Smooth muscle cell (in vitro differentiated cells): ENCODE measurements at regions not wholly inside any gene's neighbourhood (a gene's known extent, or its start where the extent isn't known, plus 50 kb on each side); places are given as distances from the start of the nearest gene placed in this dataset.

Experiments used
- DNase-seq: peaks from one replicate; lab custom pipeline; 2025; ENCODE audit not compliant: unreplicated experiment; lab: John Stamatoyannopoulos, UW
- H2AFZ ChIP-seq: fragments of 200-600 bp; sonication (generic); 2 replicates; pipeline ENCODE4 v1.6.0; 2016; ENCODE audit warnings: antibody characterized with exemption, low read depth, mild to moderate bottlenecking
- H3F3A ChIP-seq: fragments of 200-600 bp; sonication (generic); 2 replicates; pipeline ENCODE4 v1.6.0; 2017; ENCODE audit warnings: antibody characterized with exemption, low read depth
- H3K27ac ChIP-seq: fragments of 200-600 bp; sonication (generic); 2 replicates; pipeline ENCODE4 v1.5.1; 2016; ENCODE audit warnings: low read depth, mild to moderate bottlenecking
- H3K27me3 ChIP-seq: fragments of 200-600 bp; sonication (generic); 2 replicates; pipeline ENCODE4 v1.6.1; 2016; ENCODE audit warnings: low read depth, mild to moderate bottlenecking
- H3K36me3 ChIP-seq: fragments of 200-600 bp; sonication (generic); 2 replicates; pipeline ENCODE4 v1.5.1; 2016; ENCODE audit warnings: low read depth
- H3K4me1 ChIP-seq: fragments of 200-600 bp; sonication (generic); 2 replicates; pipeline ENCODE4 v1.5.1; 2016; ENCODE audit warnings: low read depth
- H3K4me2 ChIP-seq: fragments of 200-600 bp; sonication (generic); 2 replicates; pipeline ENCODE4 v1.6.0; 2016; ENCODE audit warnings: mild to moderate bottlenecking
- H3K4me3 ChIP-seq: fragments of 200-600 bp; sonication (generic); 2 replicates; pipeline ENCODE4 v1.5.1; 2016; ENCODE audit warnings: mild to moderate bottlenecking
- H3K79me2 ChIP-seq: fragments of 200-600 bp; sonication (generic); 2 replicates; pipeline ENCODE4 v1.6.0; 2016; ENCODE audit warnings: low read depth, mild to moderate bottlenecking
- H3K9ac ChIP-seq: fragments of 200-600 bp; sonication (generic); 2 replicates; pipeline ENCODE4 v1.6.0; 2016; ENCODE audit warnings: low read depth
- H3K9me3 ChIP-seq: fragments of 200-600 bp; sonication (generic); replicated peaks from 2 replicates; pipeline ENCODE4 v1.5.1; 2016; ENCODE audit warnings: low read depth
- H4K20me1 ChIP-seq: fragments of 200-600 bp; sonication (generic); 2 replicates; pipeline ENCODE4 v1.6.0; 2016; ENCODE audit warnings: low read depth
- WGBS: methylation state at CpG from one replicate; pipeline ENCODE4 v1.1.7; 2016; ENCODE audit warnings: low lambda C conversion rate; 5-methylcytosine and 5-hydroxymethylcytosine counted together
- TF ChIP-seq, protein P1 (sequence below): fragments of 200-600 bp; sonication (generic); IDR thresholded peaks from 2 replicates; pipeline ENCODE4 v1.5.1; 2017; ENCODE audit warnings: borderline replicate concordance, mild to moderate bottlenecking, antibody characterized with exemption; ENCODE audit not compliant: insufficient read depth, poor library complexity, severe bottlenecking

- no peak overlapping the region for H3K9ac ChIP-seq
- peak overlapping the region; percentile 11 for H3K4me3 ChIP-seq
- peak overlapping the region; percentile 61 for H3K4me2 ChIP-seq
- DNase-seq = no peak
- peaks cover 38% of the 10 kb centered on the region for H3K4me1 ChIP-seq
- no peaks in the 10 kb centered on the region for H3K79me2 ChIP-seq
- H3K27ac ChIP-seq = no peak overlapping the region
- peak overlapping the region; percentile 95 for H2AFZ ChIP-seq
- TF ChIP-seq, protein P1, sequence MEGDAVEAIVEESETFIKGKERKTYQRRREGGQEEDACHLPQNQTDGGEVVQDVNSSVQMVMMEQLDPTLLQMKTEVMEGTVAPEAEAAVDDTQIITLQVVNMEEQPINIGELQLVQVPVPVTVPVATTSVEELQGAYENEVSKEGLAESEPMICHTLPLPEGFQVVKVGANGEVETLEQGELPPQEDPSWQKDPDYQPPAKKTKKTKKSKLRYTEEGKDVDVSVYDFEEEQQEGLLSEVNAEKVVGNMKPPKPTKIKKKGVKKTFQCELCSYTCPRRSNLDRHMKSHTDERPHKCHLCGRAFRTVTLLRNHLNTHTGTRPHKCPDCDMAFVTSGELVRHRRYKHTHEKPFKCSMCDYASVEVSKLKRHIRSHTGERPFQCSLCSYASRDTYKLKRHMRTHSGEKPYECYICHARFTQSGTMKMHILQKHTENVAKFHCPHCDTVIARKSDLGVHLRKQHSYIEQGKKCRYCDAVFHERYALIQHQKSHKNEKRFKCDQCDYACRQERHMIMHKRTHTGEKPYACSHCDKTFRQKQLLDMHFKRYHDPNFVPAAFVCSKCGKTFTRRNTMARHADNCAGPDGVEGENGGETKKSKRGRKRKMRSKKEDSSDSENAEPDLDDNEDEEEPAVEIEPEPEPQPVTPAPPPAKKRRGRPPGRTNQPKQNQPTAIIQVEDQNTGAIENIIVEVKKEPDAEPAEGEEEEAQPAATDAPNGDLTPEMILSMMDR = no peak
- no peaks in the 10 kb centered on the region for H3K27me3 ChIP-seq
- H3K9me3 ChIP-seq = no peaks in the 10 kb centered on the region
- H4K20me1 ChIP-seq = no peaks in the 10 kb centered on the region
- WGBS = 67% methylated on average over 14 of the region's 14 CpGs
- H3K36me3 ChIP-seq = no peaks in the 10 kb centered on the region
- H3F3A ChIP-seq = no peaks in the 10 kb centered on the region
Observed at GRCh38 chr7:25750744-25751508, 401.1 kb upstream of the NFE2L3 start.

DNA sequence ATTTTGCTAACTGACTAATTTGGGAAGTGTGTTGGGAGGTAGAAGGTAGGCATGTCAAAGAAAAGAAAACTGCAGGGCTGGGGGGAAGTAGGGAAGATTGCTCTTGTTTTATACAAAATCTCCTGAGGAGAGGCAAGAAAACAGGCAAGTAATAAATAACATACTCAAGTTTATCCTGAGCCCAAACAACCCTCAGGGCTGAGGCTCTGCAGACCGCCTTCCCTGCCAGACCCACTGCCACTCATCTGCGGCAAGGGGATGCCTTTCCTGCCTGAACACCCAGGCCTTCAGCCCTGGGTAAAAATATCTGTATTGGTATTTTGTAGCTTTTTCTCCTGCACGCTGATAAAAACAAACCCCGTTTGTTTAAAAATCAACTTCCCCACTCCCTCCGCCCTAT lies 399.8 kb upstream of the NFE2L3 start:
- Histone ChIP-seq H3K27ac (peak overlapping the region; percentile 72), H3K9ac (no peak overlapping the region), H3K4me2 (peak overlapping the region; percentile 42), H3K27me3 (no peaks in the 10 kb centered on the region), H2AFZ (peak overlapping the region; percentile 95), H3F3A (no peaks in the 10 kb centered on the region), H3K36me3 (no peaks in the 10 kb centered on the region), H3K4me3 (no peak overlapping the region), H3K9me3 (no peaks in the 10 kb centered on the region), H3K4me1 (peaks cover 38% of the 10 kb centered on the region), H4K20me1 (no peaks in the 10 kb centered on the region), H3K79me2 (no peaks in the 10 kb centered on the region)
- WGBS = 49% methylated on average over 5 of the region's 5 CpGs
- DNase-seq = no peak
- TF ChIP-seq, protein P1 = no peak

GRCh38 chr7:25752967-25753791 lies 398.8 kb upstream of the NFE2L3 start:
- TF ChIP-seq, protein P1 = no peak
- Histone ChIP-seq H3K9me3 (no peaks in the 10 kb centered on the region), H4K20me1 (no peaks in the 10 kb centered on the region), H3K79me2 (no peaks in the 10 kb centered on the region), H3K27me3 (no peaks in the 10 kb centered on the region), H3F3A (no peaks in the 10 kb centered on the region), H3K4me1 (peaks cover 38% of the 10 kb centered on the region), H3K27ac (peak overlapping the region; percentile 72), H3K9ac (no peak overlapping the region), H3K36me3 (no peaks in the 10 kb centered on the region), H3K4me3 (no peak overlapping the region), H2AFZ (peak overlapping the region; percentile 43), H3K4me2 (peak overlapping the region; percentile 6)
- 46% methylated on average over 16 of the region's 16 CpGs for WGBS
- DNase-seq = no peak
